ENCODE measurements at regions not wholly inside any gene's neighbourhood (a gene's known extent, or its start where the extent isn't known, plus 50 kb on each side); places are given as distances from the start of the nearest gene placed in this dataset.

DNA sequence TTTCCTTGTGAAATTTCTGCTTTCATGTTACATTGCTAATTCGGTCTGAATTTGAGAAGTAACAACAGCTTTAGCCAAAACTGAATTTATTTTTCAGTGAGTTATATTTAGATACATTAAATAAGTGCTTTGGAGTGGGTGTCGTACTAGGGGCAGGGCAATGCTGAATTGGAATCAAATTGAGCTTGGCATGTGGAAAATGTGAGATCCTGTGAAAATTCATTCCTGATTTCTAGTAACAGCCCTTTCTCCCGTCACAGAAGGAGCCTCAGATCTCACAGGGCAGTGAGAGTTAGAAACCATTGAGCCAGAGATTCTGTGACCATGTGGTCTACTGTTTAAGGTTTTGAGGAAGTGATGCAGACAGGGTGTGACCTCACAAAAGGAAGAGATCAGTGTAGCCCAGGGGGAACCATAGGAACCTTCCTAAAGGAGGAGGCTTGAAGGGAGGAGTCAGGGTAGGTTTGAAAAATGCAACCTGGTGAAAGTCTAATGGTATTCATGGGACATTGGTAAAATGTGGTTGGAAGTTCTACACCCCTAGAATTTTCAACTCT lies 1136.8 kb downstream of the AACS start:
- intact Hi-C loops (cut with DNase I) = no loop called here
- Histone ChIP-seq H3K9me3 (no peaks in the 10 kb centered on the region), H3K4me3 (no peak overlapping the region), H3K4me1 (no peaks in the 10 kb centered on the region), H3K27ac (replicated peaks in 1 of 4) (no peak overlapping the region), H3K36me3 (no peaks in the 10 kb centered on the region), H3K27me3 (peaks cover 0 to 10% (median 0%) of the 10 kb centered on the region in 4 donors)
- DNase-seq (ENCODE audit: extremely low spot score) = no peak
- WGBS = 63% methylated on average over 3 of the region's 3 CpGs
- TF ChIP-seq POLR2AphosphoS5 (IDR thresholded peaks at IDR 0.05) (no peak), EP300 (IDR thresholded peaks at IDR 0.05) (no peak), POLR2A (IDR thresholded peaks at IDR 0.05; ENCODE audit: low read depth) (no peak)
- TF ChIP-seq, protein P1, sequence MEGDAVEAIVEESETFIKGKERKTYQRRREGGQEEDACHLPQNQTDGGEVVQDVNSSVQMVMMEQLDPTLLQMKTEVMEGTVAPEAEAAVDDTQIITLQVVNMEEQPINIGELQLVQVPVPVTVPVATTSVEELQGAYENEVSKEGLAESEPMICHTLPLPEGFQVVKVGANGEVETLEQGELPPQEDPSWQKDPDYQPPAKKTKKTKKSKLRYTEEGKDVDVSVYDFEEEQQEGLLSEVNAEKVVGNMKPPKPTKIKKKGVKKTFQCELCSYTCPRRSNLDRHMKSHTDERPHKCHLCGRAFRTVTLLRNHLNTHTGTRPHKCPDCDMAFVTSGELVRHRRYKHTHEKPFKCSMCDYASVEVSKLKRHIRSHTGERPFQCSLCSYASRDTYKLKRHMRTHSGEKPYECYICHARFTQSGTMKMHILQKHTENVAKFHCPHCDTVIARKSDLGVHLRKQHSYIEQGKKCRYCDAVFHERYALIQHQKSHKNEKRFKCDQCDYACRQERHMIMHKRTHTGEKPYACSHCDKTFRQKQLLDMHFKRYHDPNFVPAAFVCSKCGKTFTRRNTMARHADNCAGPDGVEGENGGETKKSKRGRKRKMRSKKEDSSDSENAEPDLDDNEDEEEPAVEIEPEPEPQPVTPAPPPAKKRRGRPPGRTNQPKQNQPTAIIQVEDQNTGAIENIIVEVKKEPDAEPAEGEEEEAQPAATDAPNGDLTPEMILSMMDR (IDR thresholded peaks at IDR 0.05) = no peak

DNA sequence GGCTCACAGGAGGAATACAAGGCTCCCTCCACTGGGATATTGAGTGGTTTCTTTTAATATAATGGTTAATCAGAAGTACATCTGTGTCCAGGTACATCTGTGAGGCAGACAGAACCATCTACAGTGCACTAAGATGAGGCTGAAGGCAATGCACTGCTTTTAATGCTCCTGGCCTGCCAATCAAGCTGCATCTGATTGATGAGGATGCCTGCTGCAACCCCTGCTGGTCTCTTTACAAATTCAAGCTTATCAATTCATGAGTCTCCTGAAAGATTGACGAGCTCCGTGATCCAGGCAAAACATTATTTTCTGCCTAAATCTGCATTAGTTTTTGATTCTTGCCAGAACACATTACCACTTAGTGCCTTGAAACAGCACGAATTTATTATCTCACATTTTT lies 1139.1 kb downstream of the AACS start:
- intact Hi-C loops (cut with DNase I) = no loop called here
- Histone ChIP-seq H3K4me3 (no peak overlapping the region), H3K9me3 (no peaks in the 10 kb centered on the region), H3K27me3 (peaks cover 0 to 10% (median 0%) of the 10 kb centered on the region in 4 donors), H3K4me1 (no peaks in the 10 kb centered on the region), H3K27ac (replicated peaks in 1 of 4) (no peak overlapping the region), H3K36me3 (no peaks in the 10 kb centered on the region)
- no peak for DNase-seq (ENCODE audit: extremely low spot score)
- 56% methylated on average over 3 of the region's 3 CpGs for WGBS
- TF ChIP-seq POLR2AphosphoS5 (IDR thresholded peaks at IDR 0.05) = no peak
- TF ChIP-seq, protein P1 (IDR thresholded peaks at IDR 0.05) = no peak

DNA sequence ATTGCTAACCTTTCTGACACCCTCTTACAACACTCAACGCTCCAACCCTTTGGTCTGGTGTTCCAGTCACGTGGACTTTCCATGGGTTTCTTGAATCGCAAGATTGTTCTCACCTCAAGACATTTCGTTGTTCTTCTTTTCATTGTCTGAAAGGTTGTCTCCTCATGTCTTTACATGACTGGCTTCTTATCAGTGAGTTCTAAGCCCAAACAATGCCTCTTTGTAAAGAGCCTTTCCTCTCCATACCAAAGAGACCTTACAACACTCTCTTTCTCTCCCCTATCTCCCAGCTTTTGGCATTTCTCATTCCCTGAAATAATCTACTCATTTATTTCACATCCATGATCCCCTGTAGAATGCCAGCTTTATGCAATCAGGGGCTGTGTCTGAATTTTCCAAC lies 1144.8 kb downstream of the AACS start:
- H3K9me3 ChIP-seq = no peaks in the 10 kb centered on the region
- H3K4me1 ChIP-seq = no peaks in the 10 kb centered on the region
- no peak overlapping the region for H3K27ac ChIP-seq (replicated peaks in 1 of 4)
- no peak overlapping the region for H3K4me3 ChIP-seq
- H3K36me3 ChIP-seq = no peaks in the 10 kb centered on the region
- no peak for TF ChIP-seq EP300 (IDR thresholded peaks at IDR 0.05)
- intact Hi-C loops (cut with DNase I) = no loop called here
- WGBS = 79% methylated on average over 4 of the region's 4 CpGs
- DNase-seq (ENCODE audit: extremely low spot score) = no peak
- H3K27me3 ChIP-seq = peaks cover 0 to 3% (median 0%) of the 10 kb centered on the region in 4 donors

DNA sequence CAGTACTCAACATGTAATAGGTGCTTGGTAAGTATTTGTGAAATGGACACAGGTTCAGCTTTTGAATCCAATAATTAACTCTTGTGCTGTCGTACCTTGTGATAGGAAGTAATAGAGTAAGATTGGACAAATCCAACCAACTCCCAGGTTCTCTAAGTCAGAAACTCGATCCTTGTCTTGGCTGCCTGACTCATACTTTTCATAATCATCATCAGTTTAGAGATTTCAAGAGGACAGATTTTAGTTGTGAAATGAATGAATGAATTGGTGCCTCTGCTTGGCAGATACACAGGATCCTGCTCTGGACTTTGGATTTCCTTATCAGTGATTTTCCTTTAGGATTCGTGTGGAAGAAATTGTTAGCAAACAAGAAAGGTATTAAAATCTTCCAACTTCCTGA lies 1145.2 kb downstream of the AACS start:
- no peaks in the 10 kb centered on the region for H3K9me3 ChIP-seq
- no peaks in the 10 kb centered on the region for H3K36me3 ChIP-seq
- H3K4me3 ChIP-seq = no peak overlapping the region
- H3K4me1 ChIP-seq = no peaks in the 10 kb centered on the region
- 74% methylated on average over 3 of the region's 3 CpGs for WGBS
- no peak for TF ChIP-seq EP300 (IDR thresholded peaks at IDR 0.05)
- no peak for TF ChIP-seq POLR2A (IDR thresholded peaks at IDR 0.05; ENCODE audit: low read depth)
- TF ChIP-seq POLR2AphosphoS5 (IDR thresholded peaks at IDR 0.05) = no peak
- TF ChIP-seq, protein P1 (IDR thresholded peaks at IDR 0.05) = no peak
- H3K27ac ChIP-seq (replicated peaks in 1 of 4) = no peak overlapping the region
- intact Hi-C loops (cut with DNase I) = no loop called here
- no peaks in the 10 kb centered on the region for H3K27me3 ChIP-seq
- DNase-seq (ENCODE audit: extremely low spot score) = no peak

DNA sequence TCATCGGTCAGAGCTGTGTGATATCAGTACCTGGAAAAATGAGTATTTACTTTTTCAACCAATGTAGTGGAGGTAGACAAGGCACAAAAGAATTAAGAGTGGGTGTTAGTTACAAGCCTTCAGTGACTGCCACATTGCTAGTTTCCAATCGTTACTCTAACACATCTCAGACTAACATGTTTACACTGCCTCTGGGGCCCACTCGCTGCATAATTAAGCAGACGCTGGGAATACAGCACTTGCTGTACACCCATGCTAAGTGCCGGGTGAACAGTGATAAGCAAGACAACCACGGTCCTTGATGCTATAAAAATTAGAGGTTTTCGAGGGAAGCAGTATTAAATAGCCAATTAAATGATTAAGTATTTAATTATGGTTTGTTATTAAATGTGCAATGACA lies 1147.6 kb downstream of the AACS start:
- Histone ChIP-seq H3K27ac (replicated peaks in 1 of 4) (no peak overlapping the region), H3K27me3 (no peaks in the 10 kb centered on the region), H3K36me3 (no peaks in the 10 kb centered on the region), H3K9me3 (no peaks in the 10 kb centered on the region), H3K4me3 (no peak overlapping the region), H3K4me1 (no peaks in the 10 kb centered on the region)
- TF ChIP-seq EP300 (IDR thresholded peaks at IDR 0.05) = no peak
- no peak for TF ChIP-seq POLR2A (IDR thresholded peaks at IDR 0.05; ENCODE audit: low read depth)
- TF ChIP-seq, protein P1 (IDR thresholded peaks at IDR 0.05) = no peak
- TF ChIP-seq POLR2AphosphoS5 (IDR thresholded peaks at IDR 0.05) = no peak
- DNase-seq (ENCODE audit: extremely low spot score) = no peak
- 78% methylated on average over 7 of the region's 7 CpGs for WGBS
- intact Hi-C loops (cut with DNase I) = no loop called here
